ENCODE measurements at regions not wholly inside any gene's neighbourhood (a gene's known extent, or its start where the extent isn't known, plus 50 kb on each side); places are given as distances from the start of the nearest gene placed in this dataset.
"Not testable (repeated sequence)": the region's sequence is repeated elsewhere in the genome, so short reads cannot be mapped to it uniquely, and the experiment has no call there.

DNA sequence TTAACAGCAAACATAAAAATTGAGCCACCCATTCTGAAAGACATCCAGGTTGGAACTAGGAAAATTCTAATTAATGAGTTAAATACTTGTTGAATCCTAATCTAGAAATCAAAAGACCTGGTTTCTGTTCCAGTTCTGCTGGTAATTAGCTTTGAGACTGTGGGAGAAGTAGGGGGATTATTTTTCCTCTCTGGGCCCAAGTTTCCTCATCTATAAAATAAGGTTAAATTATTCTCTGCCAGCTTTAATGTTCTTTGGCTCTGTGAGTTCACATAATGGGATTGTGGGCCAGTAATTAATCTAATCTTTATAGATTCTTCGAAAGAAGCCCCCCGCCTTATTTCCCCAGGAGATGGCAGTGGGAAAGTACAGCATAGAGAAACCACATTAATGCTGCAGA is 104.6 kb downstream of the ENC1 start:
- H3K4me3 ChIP-seq (ENCODE audit: low read depth, low read length): no peak overlapping the region
- TF ChIP-seq CTCF (IDR thresholded peaks at IDR 0.05; ENCODE audit: low read depth, low read length): no peak

DNA sequence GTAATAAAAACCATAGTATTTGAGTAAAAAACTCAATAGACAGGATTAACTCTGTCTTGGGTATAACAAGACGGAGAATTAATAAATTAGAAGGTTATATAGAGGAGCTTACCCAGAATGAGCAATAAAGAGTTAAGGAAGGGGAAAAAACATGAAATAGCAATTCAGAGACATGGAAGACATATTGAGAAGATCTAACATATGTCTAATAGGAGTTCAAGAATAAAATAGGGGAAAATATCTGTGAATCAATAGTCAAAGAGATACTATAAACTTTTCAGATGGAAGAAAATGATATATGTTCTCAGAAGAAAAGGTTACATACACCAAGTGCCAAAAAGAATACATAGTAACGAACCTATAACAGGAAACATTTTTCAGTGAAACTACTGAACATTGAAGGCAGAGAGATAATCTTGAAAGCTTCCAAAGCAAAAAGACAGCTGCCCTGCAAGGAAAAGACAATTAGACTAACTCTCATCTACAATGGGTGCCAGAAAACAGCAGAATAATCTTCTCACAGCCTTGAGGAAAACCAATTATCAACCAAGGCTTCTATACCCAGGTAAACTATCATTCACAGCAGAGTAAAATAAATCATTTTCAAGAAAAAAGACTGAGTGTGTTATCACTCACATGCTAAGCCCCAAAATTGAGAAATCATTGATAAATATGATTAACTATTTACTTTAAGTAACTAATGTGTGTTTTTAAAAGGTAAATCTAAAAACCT is 106.0 kb downstream of the ENC1 start:
- H3K4me3 ChIP-seq (ENCODE audit: low read depth, low read length): no peak overlapping the region
- TF ChIP-seq CTCF (IDR thresholded peaks at IDR 0.05; ENCODE audit: low read depth, low read length): no peak

DNA sequence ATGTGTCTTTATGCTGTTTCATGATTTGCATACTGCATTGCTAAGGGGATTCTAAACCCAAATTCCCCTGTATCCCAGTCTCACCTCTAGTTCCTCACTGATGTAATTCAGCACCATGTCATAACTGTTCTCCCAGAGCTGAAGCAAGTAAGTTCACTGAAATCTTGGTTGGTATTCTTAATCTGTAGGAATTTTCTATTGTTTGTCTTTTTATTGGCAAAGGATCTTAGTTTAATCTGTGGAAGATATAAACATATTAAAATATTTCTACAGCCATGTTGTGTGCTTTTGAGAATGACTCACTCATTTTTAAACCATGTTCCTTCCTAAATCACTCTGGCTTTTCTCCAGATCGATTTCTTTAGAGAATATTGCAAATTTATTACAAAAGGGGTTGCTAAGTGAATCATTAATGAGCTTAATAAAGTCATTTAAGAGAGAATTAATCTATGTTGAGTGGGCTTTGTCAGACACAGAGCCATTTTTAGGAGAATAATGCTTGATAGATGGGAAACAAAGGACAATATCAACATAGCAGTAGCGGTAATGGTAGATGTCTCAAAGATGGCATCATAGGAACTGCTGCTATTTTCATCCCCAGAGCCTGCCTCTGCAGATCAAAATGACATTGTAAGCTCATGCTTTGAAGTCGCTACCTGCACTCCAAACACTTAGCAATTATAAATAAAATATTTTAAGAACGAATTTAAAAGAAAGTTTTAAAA is 110.0 kb downstream of the ENC1 start:
- no peak for TF ChIP-seq CTCF (IDR thresholded peaks at IDR 0.05; ENCODE audit: low read depth, low read length)
- H3K4me3 ChIP-seq (ENCODE audit: low read depth, low read length): no peak overlapping the region

DNA sequence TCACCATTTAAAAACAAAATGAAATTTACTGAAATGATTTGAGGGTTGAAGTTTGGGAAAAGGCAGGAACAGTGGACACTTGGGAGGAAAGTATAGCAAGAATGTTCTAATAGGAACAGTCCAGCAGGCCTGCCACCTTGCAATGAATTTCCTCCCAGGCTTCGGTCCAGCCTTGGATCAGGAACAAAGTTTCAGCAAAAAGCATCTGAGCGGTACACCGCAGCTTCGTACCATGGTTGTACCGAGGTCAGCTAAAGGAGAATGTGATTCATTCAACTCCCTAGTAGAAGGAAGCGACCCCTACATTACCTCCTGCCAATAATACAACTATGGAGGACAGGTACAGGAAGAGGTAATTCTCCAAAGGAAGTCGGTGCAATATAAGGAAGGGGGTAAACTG is 111.4 kb downstream of the ENC1 start:
- no peak overlapping the region for H3K4me3 ChIP-seq (ENCODE audit: low read depth, low read length)
- no peak for TF ChIP-seq CTCF (IDR thresholded peaks at IDR 0.05; ENCODE audit: low read depth, low read length)

GRCh38 chr5:74526111-74526510 is 114.4 kb downstream of the ENC1 start:
- no peak overlapping the region for H3K4me3 ChIP-seq (ENCODE audit: low read depth, low read length)
- no peak for TF ChIP-seq CTCF (IDR thresholded peaks at IDR 0.05; ENCODE audit: low read depth, low read length)

DNA sequence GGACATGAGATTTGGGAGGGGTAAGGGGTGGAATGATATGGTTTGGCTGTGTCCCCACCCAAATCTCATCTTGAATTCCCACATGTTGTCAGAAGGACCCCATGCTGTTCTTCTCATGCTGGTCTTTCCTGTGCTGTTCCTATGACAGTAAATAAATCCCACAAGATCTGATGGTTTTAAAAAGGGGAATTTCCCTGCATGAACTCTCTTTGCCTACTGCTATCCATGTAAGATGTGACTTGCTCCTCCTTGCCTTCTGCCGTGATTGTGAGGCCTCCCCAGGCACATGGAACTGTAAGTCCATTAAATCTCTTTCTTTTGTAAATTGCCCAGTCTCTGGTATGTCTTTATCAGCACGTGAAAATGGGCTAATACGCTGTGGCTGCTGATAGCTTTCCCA is 115.8 kb downstream of the ENC1 start:
- H3K4me3 ChIP-seq (ENCODE audit: low read depth, low read length): not testable (repeated sequence)

DNA sequence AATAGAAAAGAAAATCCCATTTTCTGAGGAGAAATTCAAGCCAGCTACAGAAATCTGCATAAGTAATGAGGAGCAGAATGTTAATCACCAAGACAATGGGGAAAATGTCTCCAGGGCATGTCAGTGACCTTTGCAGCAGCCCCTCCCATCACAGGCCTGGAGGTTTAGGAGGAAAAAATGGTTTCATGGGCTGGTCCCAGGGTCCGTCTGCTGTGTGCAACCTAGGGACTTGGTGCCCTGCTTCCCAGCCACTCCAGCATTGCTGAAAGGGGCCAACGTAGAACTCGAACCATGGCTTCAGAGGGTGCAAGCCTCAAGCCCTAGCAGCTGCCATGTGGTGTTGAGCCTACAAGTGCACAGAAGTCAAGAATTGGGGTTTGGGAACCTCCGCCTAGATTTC is 116.8 kb downstream of the ENC1 start:
- H3K4me3 ChIP-seq (ENCODE audit: low read depth, low read length): not testable (repeated sequence)

DNA sequence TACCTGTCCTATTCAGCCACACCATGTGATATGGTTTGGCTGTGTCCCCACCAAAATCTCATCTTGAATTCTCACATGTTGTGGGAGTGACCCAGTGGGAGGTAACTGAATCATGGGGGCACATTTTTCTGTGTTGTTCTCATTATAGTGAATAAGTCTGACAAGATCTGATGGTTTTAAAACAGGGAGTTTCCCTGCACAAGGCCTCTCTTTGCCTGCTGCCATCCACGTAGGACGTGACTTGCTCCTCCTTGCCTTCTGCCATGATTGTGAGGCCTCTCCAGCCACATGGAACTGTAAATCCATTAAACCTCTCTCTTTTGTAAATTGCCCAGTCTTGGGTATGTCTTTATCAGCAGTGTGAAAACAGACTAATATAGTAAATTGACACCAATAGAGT is 117.7 kb downstream of the ENC1 start:
- not testable (repeated sequence) for H3K4me3 ChIP-seq (ENCODE audit: low read depth, low read length)

- H3K4me3 ChIP-seq (ENCODE audit: low read depth, low read length): no peak overlapping the region
- TF ChIP-seq CTCF (IDR thresholded peaks at IDR 0.05; ENCODE audit: low read depth, low read length): no peak
These were observed 119.1 kb downstream of the ENC1 start for GRCh38 chr5:74521401-74521800.

All from WI38 (cell line).